Trophoblast cell (in vitro differentiated cells and primary cell): ENCODE measurements at regions not wholly inside any gene's neighbourhood (a gene's known extent, or its start where the extent isn't known, plus 50 kb on each side); places are given as distances from the start of the nearest gene placed in this dataset.

Experiments used
- DNase-seq, 2 donors: peaks; one replicate each; pipeline ENCODE4 v3.0.0-alpha.2; 2016
- H2AFZ ChIP-seq: 2 replicates; pipeline ENCODE4 v1.6.1; 2013; ENCODE audit warnings: low read length, moderate library complexity, mild to moderate bottlenecking; ENCODE audit not compliant: insufficient read depth, poor library complexity
- H2AK5ac ChIP-seq: 2 replicates; pipeline ENCODE4 v1.6.1; 2013; ENCODE audit warnings: mild to moderate bottlenecking, low read length
- H2BK120ac ChIP-seq: 2 replicates; pipeline ENCODE4 v1.6.1; 2013; ENCODE audit warnings: low read length, mild to moderate bottlenecking, moderate library complexity; ENCODE audit not compliant: insufficient read depth, poor library complexity
- H2BK12ac ChIP-seq: 2 replicates; pipeline ENCODE4 v1.6.1; 2013; ENCODE audit warnings: mild to moderate bottlenecking, low read length, moderate library complexity
- H2BK5ac ChIP-seq: 2 replicates; pipeline ENCODE4 v1.6.1; 2013; ENCODE audit warnings: low read length, low read depth, moderate library complexity, mild to moderate bottlenecking; ENCODE audit not compliant: poor library complexity
- H3K14ac ChIP-seq: 2 replicates; pipeline ENCODE4 v1.6.1; 2013; ENCODE audit warnings: mild to moderate bottlenecking, low read length
- H3K18ac ChIP-seq: 2 replicates; pipeline ENCODE4 v1.6.1; 2013; ENCODE audit warnings: mild to moderate bottlenecking, low read length
- H3K23ac ChIP-seq: 2 replicates; pipeline ENCODE4 v1.6.1; 2013; ENCODE audit warnings: low read length
- H3K27ac ChIP-seq: 2 replicates; pipeline ENCODE4 v1.5.1; 2013; ENCODE audit warnings: low read depth, mild to moderate bottlenecking, inconsistent platforms, low read length, moderate library complexity
- H3K27me3 ChIP-seq: 2 replicates; pipeline ENCODE4 v1.6.1; 2013; ENCODE audit warnings: inconsistent platforms, mild to moderate bottlenecking, low read length, moderate library complexity; ENCODE audit not compliant: insufficient read depth
- H3K36me3 ChIP-seq, 2 experiments: 1 replicate in 1 of 2; 2 replicates in 1 of 2; pipeline ENCODE4 v1.6.1; 2013; ENCODE audit warnings: low read length in 2 of 2, mild to moderate bottlenecking in 2 of 2, moderate library complexity in 1 of 2; ENCODE audit not compliant: insufficient read depth in 2 of 2, control insufficient read depth in 1 of 2
- H3K4ac ChIP-seq: 2 replicates; pipeline ENCODE4 v1.6.1; 2013; ENCODE audit warnings: low read depth, mild to moderate bottlenecking, low read length, moderate library complexity
- H3K4me1 ChIP-seq, 2 experiments: 1 replicate in 1 of 2; 2 replicates in 1 of 2; pipeline ENCODE4 v1.6.1; 2013; ENCODE audit warnings: low read length in 2 of 2, mild to moderate bottlenecking in 2 of 2, moderate library complexity in 1 of 2; ENCODE audit not compliant: insufficient read depth in 2 of 2, control insufficient read depth in 1 of 2
- H3K4me2 ChIP-seq: 2 replicates; pipeline ENCODE4 v1.6.1; 2013; ENCODE audit warnings: inconsistent platforms, mild to moderate bottlenecking, low read length, moderate library complexity
- H3K4me3 ChIP-seq: 2 replicates; pipeline ENCODE4 v1.5.1; 2013; ENCODE audit warnings: mild to moderate bottlenecking, low read depth, low read length, inconsistent platforms
- H3K79me1 ChIP-seq: one replicate; pipeline ENCODE4 v1.6.1; 2013; ENCODE audit warnings: low read length
- H3K79me2 ChIP-seq: 2 replicates; pipeline ENCODE4 v1.6.1; 2013; ENCODE audit warnings: low read length, mild to moderate bottlenecking; ENCODE audit not compliant: control insufficient read depth, insufficient read depth, poor library complexity
- H3K9ac ChIP-seq: 2 replicates; pipeline ENCODE4 v1.6.1; 2013; ENCODE audit warnings: mild to moderate bottlenecking, low read length
- H3K9me3 ChIP-seq: 2 replicates; pipeline ENCODE4 v1.6.1; 2013; ENCODE audit warnings: low read depth, mild to moderate bottlenecking, control low read depth, inconsistent platforms, low read length; ENCODE audit not compliant: insufficient read depth
- H4K12ac ChIP-seq: 2 replicates; pipeline ENCODE4 v1.6.1; 2013; ENCODE audit warnings: low read depth, mild to moderate bottlenecking, low read length, moderate library complexity
- H4K8ac ChIP-seq: 2 replicates; pipeline ENCODE4 v1.6.1; 2013; ENCODE audit warnings: low read depth, mild to moderate bottlenecking, low read length, moderate library complexity
- H4K91ac ChIP-seq: one replicate; pipeline ENCODE4 v1.6.1; 2013; ENCODE audit warnings: low read depth, mild to moderate bottlenecking, low read length, moderate library complexity
- WGBS: extraction: QIAGEN DNeasy Blood & Tissue Kit; methylation state at CpG from one replicate; pipeline ENCODE4 v1.1.7; 2013; ENCODE audit warnings: missing lambda C conversion rate; ENCODE audit not compliant: insufficient read length, insufficient coverage; ENCODE audit errors: extremely low coverage; 5-methylcytosine and 5-hydroxymethylcytosine counted together

DNA sequence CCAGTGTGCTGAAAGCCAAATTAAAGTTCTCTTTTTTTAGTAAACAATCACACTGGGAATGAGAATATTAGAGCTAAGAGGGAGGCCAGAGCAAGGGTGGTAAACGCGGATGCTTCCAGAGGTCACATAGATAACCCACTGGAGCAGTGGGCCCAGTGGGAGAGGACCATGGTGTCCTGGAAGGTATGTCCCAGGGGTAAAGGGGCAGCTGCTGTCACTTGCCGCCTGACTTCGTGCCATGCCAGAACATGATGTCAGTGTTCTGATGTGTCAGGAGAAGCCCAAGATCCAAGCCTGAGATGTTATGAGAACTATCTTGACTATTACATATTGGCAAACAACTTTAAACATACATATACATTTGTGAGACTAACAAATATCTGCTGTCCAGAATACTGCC is 211.9 kb upstream of the IL12A start:
- H3K14ac ChIP-seq, result no peak overlapping the region
- no CpG with 5 or more reads among the region's 4 CpGs for WGBS
- no peak overlapping the region for H3K27ac ChIP-seq
- H3K18ac ChIP-seq, result no peak overlapping the region
- H2BK12ac ChIP-seq, result no peak overlapping the region
- no peaks in the 10 kb centered on the region for H3K9me3 ChIP-seq
- H2AFZ ChIP-seq, result no peak overlapping the region
- H3K23ac ChIP-seq, result no peak overlapping the region
- peaks cover 6% of the 10 kb centered on the region for H3K79me1 ChIP-seq
- no peak overlapping the region for H3K4me3 ChIP-seq
- H3K36me3 ChIP-seq, result peaks cover 5 to 12% of the 10 kb centered on the region in 2 experiments
- no peak overlapping the region for H4K91ac ChIP-seq
- H3K4me1 ChIP-seq, result peaks cover 4 to 14% of the 10 kb centered on the region in 2 experiments
- H3K27me3 ChIP-seq, result no peaks in the 10 kb centered on the region
- H3K4ac ChIP-seq, result peak overlapping the region; percentile 59
- no peak overlapping the region for H4K8ac ChIP-seq
- no peak overlapping the region for H2AK5ac ChIP-seq
- no peak overlapping the region for H4K12ac ChIP-seq
- H3K79me2 ChIP-seq, result peaks cover 5% of the 10 kb centered on the region
- H2BK120ac ChIP-seq, result no peak overlapping the region
- H3K9ac ChIP-seq, result no peak overlapping the region
- H3K4me2 ChIP-seq, result no peak overlapping the region
- no peak overlapping the region for H2BK5ac ChIP-seq
- peak in 1 of 2 donors; percentile 17 for DNase-seq

DNA sequence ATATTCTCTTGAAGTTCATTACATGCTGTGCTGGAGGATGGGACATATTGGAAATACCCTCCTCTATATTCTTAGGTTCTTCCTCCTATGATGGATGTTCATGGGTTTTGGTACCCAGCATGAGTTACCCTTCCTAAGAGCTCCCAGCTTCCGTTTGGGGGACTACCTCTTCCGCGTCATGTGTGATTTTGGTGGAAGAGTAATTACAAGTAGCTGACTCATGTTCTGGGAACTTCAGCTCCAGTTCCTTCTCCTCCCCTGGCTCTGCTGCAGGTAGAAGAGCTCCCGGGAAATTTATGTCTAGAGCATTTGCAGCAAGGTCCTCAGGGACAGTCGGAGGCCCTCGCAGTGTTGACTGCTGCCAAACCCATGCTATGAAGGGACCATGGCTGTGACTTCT is 208.8 kb upstream of the IL12A start:
- no peak overlapping the region for H4K12ac ChIP-seq
- H2BK120ac ChIP-seq, result no peak overlapping the region
- no peak overlapping the region for H3K4ac ChIP-seq
- peaks cover 2 to 7% of the 10 kb centered on the region in 2 experiments for H3K36me3 ChIP-seq
- H3K4me3 ChIP-seq, result no peak overlapping the region
- no peak overlapping the region for H2AK5ac ChIP-seq
- H3K79me1 ChIP-seq, result peaks cover 9% of the 10 kb centered on the region
- no peak overlapping the region for H3K4me2 ChIP-seq
- H4K8ac ChIP-seq, result no peak overlapping the region
- no peak overlapping the region for H3K27ac ChIP-seq
- no peaks in the 10 kb centered on the region for H3K9me3 ChIP-seq
- peaks cover 9 to 21% of the 10 kb centered on the region in 2 experiments for H3K4me1 ChIP-seq
- H3K23ac ChIP-seq, result no peak overlapping the region
- peaks cover 6% of the 10 kb centered on the region for H3K79me2 ChIP-seq
- DNase-seq, result peak in 1 of 2 donors; percentile 45
- H3K18ac ChIP-seq, result no peak overlapping the region
- H2AFZ ChIP-seq, result no peak overlapping the region
- H2BK5ac ChIP-seq, result no peak overlapping the region
- no peak overlapping the region for H2BK12ac ChIP-seq
- no peaks in the 10 kb centered on the region for H3K27me3 ChIP-seq
- H4K91ac ChIP-seq, result no peak overlapping the region
- WGBS, result no CpG with 5 or more reads among the region's 6 CpGs
- H3K9ac ChIP-seq, result no peak overlapping the region
- H3K14ac ChIP-seq, result no peak overlapping the region

DNA sequence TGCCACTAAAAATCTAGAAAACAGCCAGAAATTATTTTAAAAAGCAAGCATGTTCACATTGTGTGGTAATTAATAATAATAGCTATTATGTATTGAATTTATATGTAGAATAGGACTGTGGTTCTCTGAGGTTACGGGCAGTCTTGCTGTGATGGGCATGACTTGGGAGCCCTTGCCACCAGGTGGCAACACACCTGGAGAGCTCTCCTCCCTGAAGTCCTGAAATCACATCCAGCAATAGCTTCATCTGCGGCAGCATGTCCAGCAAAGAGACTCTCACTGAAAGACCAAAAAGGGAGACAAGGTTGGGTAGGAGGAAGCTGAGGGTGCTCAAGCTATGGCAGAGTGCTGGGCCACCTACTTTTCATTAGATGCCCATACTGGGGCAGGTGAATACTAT is 206.8 kb upstream of the IL12A start:
- H3K23ac ChIP-seq, result no peak overlapping the region
- H3K18ac ChIP-seq, result no peak overlapping the region
- no peak overlapping the region for H4K91ac ChIP-seq
- H4K12ac ChIP-seq, result no peak overlapping the region
- H3K79me2 ChIP-seq, result peaks cover 5% of the 10 kb centered on the region
- H2BK12ac ChIP-seq, result no peak overlapping the region
- DNase-seq, result no peak
- no peak overlapping the region for H3K4ac ChIP-seq
- H3K4me1 ChIP-seq, result peaks cover 10 to 21% of the 10 kb centered on the region in 2 experiments
- no peak overlapping the region for H3K27ac ChIP-seq
- no peak overlapping the region for H4K8ac ChIP-seq
- no peak overlapping the region for H2BK120ac ChIP-seq
- no peak overlapping the region for H3K4me3 ChIP-seq
- H2AFZ ChIP-seq, result no peak overlapping the region
- H3K36me3 ChIP-seq, result peaks cover 0 to 4% of the 10 kb centered on the region in 2 experiments
- no peak overlapping the region for H3K4me2 ChIP-seq
- H3K79me1 ChIP-seq, result peaks cover 8% of the 10 kb centered on the region
- WGBS, result no CpG with 5 or more reads among the region's 2 CpGs
- H3K27me3 ChIP-seq, result no peaks in the 10 kb centered on the region
- H3K9ac ChIP-seq, result no peak overlapping the region
- no peaks in the 10 kb centered on the region for H3K9me3 ChIP-seq
- H2AK5ac ChIP-seq, result no peak overlapping the region
- H2BK5ac ChIP-seq, result no peak overlapping the region
- no peak overlapping the region for H3K14ac ChIP-seq

DNA sequence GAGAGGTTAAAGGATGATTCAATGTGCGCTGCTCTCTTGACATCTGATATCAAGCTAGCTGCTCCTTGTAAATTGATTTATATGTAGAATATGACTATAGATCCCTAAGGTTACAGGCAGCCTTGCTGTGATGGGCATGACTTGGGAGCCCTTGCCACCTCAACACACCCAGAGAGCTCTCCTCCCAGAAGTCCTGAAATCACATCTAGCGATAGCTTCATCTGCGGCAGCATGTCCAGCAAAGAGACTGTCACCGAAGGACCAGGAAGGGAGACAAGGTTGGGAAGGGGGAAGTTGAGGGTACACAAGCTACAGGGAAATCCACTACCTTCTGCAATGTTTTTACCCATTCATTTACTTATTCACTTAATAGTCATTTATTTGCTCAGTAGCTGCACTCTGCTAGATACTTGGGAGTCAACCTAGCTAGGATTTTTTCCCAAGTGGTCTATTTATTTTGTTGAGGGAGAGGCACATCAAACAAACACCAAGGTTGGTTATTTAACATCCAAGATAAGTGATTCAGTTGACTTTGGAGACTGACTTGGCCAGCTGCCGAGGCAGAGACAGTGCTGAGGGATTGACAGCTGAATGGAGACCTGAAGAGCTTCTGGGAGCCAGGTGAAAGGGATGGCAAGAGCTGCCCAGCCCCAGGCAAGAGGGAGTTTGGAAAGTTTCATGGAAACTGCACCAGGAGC is 205.8 kb upstream of the IL12A start:
- no CpG with 5 or more reads among the region's 5 CpGs for WGBS
- no peak overlapping the region for H3K23ac ChIP-seq

More for the DNA sequence above, 205.8 kb upstream of the IL12A start:
- H3K27me3 ChIP-seq, result no peaks in the 10 kb centered on the region
- no peak overlapping the region for H4K8ac ChIP-seq
- H3K79me1 ChIP-seq, result peaks cover 13% of the 10 kb centered on the region
- peak overlapping the region; percentile 63 for H2AK5ac ChIP-seq
- no peak overlapping the region for H4K12ac ChIP-seq
- peak overlapping the region; percentile 27 for H3K4ac ChIP-seq
- H3K4me3 ChIP-seq, result no peak overlapping the region
- H3K4me2 ChIP-seq, result no peak overlapping the region
- H3K9me3 ChIP-seq, result no peaks in the 10 kb centered on the region
- no peak overlapping the region for H2BK120ac ChIP-seq
- H3K36me3 ChIP-seq, result peaks cover 0 to 4% of the 10 kb centered on the region in 2 experiments
- peaks cover 6% of the 10 kb centered on the region for H3K79me2 ChIP-seq
- peak overlapping the region; percentile 85 for H2BK12ac ChIP-seq
- H3K18ac ChIP-seq, result peak overlapping the region; percentile 82
- no peak overlapping the region for H3K14ac ChIP-seq
- no peak overlapping the region for H2AFZ ChIP-seq
- H3K27ac ChIP-seq, result no peak overlapping the region
- H4K91ac ChIP-seq, result no peak overlapping the region
- peaks cover 13 to 25% of the 10 kb centered on the region in 2 experiments for H3K4me1 ChIP-seq
- no peak for DNase-seq
- peak overlapping the region; percentile 41 for H2BK5ac ChIP-seq
- no peak overlapping the region for H3K9ac ChIP-seq
